ACC112 (cell line): ENCODE measurements at regions not wholly inside any gene's neighbourhood (a gene's known extent, or its start where the extent isn't known, plus 50 kb on each side); places are given as distances from the start of the nearest gene placed in this dataset.
"Not testable (repeated sequence)": the region's sequence is repeated elsewhere in the genome, so short reads cannot be mapped to it uniquely, and the experiment has no call there.

Source experiments
- H2AFZ ChIP-seq: fragments of 200-600 bp; sonication (generic); one replicate; pipeline ENCODE4 v1.6.0; 2017; ENCODE audit warnings: antibody characterized with exemption, low read length; ENCODE audit not compliant: unreplicated experiment
- H3K27ac ChIP-seq: fragments of 200-600 bp; sonication (generic); 2 replicates; pipeline ENCODE4 v1.5.1; 2014; ENCODE audit warnings: low read depth, mild to moderate bottlenecking, antibody characterized with exemption, low read length, moderate library complexity
- H3K27me3 ChIP-seq: fragments of 200-600 bp; sonication (generic); 2 replicates; pipeline ENCODE4 v1.6.1; 2014; ENCODE audit warnings: mild to moderate bottlenecking, antibody characterized with exemption, low read length, moderate library complexity, mixed read lengths; ENCODE audit not compliant: insufficient read depth
- H3K36me3 ChIP-seq: fragments of 200-600 bp; sonication (generic); 2 replicates; pipeline ENCODE4 v1.6.1; 2016; ENCODE audit warnings: mild to moderate bottlenecking, antibody characterized with exemption, low read length, moderate library complexity, mixed read lengths; ENCODE audit not compliant: insufficient read depth
- H3K4me1 ChIP-seq: fragments of 200-600 bp; sonication (generic); one replicate; pipeline ENCODE4 v1.6.1; 2016; ENCODE audit warnings: low read length, mixed read lengths; ENCODE audit not compliant: insufficient read depth, unreplicated experiment, control insufficient read depth
- H3K4me3 ChIP-seq: fragments of 200-600 bp; sonication (generic); 2 replicates; pipeline ENCODE4 v1.5.1; 2014; ENCODE audit warnings: mild to moderate bottlenecking, low read depth, low read length
- H3K79me2 ChIP-seq: fragments of 200-600 bp; sonication (generic); one replicate; pipeline ENCODE4 v1.6.0; 2016; ENCODE audit warnings: low read length; ENCODE audit not compliant: control insufficient read depth, unreplicated experiment, insufficient read depth

DNA sequence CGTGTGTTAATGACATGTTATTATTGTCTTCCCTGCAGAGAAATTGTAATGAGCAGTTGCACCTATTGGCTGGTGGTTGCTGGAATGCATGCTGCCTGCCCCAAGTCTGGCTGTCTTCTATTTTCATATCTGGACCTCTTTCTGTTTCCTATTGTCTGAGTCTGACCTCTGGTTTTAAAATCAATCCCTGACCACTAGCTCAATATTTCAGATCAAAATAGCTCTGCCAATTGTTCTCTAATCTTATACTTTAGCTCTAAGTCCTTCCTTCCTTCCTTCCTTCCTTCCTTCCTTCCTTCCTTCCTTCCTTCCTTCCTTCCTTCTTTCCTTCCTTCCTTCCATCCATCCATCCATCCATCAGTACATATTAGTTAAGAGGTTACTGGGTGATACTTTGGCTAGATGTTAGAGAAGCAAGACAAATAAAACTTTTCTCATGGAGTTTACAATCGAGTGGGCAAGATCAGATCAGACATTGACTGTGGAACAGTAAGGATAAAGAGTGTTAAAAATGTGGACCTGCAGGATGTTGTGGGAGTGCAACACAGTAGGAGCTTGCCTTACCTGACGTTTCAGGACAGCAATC lies 417.1 kb downstream of the SOCS6 start:
- no peak overlapping the region for H3K27ac ChIP-seq
- H3K4me3 ChIP-seq, result no peak overlapping the region
- no peaks in the 10 kb centered on the region for H3K36me3 ChIP-seq
- H2AFZ ChIP-seq, result no peak overlapping the region
- no peaks in the 10 kb centered on the region for H3K79me2 ChIP-seq
- no peaks in the 10 kb centered on the region for H3K27me3 ChIP-seq
- H3K4me1 ChIP-seq, result no peaks in the 10 kb centered on the region

DNA sequence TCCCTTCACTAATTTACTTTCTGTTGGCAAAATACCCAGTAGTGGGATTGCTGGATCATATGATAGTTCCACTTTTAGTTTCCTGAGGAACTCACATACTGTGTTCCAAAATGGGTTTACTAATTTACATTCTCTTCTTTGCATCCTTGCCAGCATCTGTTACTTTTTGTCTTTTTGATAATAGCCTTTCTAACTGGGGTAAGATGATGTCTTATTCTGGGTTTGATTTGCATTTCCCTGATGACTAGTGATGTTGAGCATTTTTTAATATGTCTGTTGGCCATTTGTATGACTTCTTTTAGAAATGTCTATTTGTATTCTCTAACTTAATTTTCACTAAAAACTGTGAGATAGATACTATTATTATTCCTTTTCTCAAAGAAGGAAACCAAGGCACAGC lies 411.7 kb downstream of the SOCS6 start:
- Histone ChIP-seq H3K27me3 (no peaks in the 10 kb centered on the region), H3K27ac (no peak overlapping the region), H3K36me3 (no peaks in the 10 kb centered on the region), H3K79me2 (no peaks in the 10 kb centered on the region), H3K4me1 (no peaks in the 10 kb centered on the region), H3K4me3 (no peak overlapping the region), H2AFZ (no peak overlapping the region)

DNA sequence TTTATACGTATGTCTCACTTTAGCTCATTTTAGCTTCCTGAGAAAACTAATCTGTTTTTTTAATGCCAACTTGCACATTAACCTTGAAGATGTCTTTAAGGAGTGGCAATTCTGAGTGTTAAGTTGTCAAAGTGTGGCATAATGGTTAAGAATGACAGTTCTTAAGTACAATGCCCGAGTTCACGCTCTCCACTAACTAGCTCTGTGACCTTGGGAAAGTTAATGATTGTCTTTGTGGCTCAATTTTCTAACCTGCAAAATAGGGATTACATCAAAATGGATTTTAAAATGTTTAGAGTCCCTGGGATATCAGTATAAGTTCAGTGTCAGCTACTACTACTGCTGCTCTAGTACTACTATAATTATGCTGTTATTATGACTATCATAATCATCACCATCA lies 409.7 kb downstream of the SOCS6 start:
- no peaks in the 10 kb centered on the region for H3K36me3 ChIP-seq
- H3K4me1 ChIP-seq, result no peaks in the 10 kb centered on the region
- no peaks in the 10 kb centered on the region for H3K79me2 ChIP-seq
- no peak overlapping the region for H3K4me3 ChIP-seq
- H3K27ac ChIP-seq, result no peak overlapping the region
- no peaks in the 10 kb centered on the region for H3K27me3 ChIP-seq
- H2AFZ ChIP-seq, result no peak overlapping the region

DNA sequence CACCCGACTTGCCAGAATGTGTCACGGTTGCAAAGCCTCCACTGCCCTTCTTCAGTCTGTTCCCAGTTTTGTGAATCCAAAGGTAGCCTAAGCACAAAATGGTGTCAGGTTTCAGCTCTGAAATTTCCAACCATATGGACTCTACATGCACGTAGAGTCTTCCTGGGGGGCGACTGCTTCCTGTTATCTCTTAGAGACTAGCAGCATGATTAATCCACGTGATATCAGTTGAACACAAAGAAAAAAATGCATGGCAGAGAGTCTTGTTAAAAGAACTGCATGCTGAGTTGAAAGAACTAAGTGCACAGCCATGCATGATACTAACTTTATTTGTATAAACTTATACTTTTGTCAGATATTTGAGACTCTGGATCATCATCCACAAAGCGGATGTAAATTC lies 404.4 kb downstream of the SOCS6 start:
- Histone ChIP-seq H3K4me3 (no peak overlapping the region), H3K4me1 (no peaks in the 10 kb centered on the region), H3K27ac (no peak overlapping the region), H3K36me3 (no peaks in the 10 kb centered on the region), H2AFZ (no peak overlapping the region), H3K79me2 (no peaks in the 10 kb centered on the region), H3K27me3 (no peaks in the 10 kb centered on the region)

DNA sequence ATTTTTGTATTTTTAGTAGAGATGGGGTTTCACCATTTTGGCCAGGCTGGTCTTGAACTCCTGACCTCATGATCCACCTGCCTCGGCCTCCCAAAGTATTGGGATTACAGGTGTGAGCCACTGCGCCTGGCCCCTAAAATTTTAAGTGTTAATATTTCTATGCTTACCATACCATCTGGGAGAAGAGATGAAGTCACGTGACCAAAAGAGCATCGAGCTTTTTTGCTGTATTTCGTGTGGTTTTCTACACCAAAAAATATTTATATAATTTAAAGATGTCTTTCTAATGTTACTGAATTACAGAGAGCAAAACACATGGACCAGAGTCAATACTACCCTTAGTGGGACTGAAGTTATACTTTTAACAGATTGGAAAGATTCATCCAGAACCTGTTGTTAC lies 400.9 kb downstream of the SOCS6 start:
- H3K4me3 ChIP-seq, H3K79me2 ChIP-seq, H3K27me3 ChIP-seq, H3K27ac ChIP-seq, H3K4me1 ChIP-seq, H3K36me3 ChIP-seq, H2AFZ ChIP-seq: not testable (repeated sequence)

DNA sequence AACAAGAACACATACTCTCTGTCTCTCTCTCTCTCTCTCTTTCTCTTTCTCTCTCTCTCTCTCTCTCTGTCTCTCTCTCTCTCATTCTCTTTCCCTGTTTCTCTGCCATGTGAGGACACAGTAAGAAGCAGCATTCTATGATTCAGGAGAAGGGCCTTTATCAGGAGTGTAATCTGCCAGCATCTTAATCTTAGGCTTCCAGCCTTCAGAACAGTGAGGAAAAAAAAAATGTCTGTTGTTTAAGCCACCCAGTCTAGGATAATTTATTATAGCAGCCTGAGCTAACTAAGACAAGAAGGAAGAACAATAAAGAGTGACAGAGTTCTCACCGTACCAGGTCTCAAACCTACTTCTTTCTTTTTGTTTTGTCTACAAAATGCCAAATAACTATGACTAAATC lies 399.4 kb downstream of the SOCS6 start:
- Histone ChIP-seq H3K79me2 (no peaks in the 10 kb centered on the region), H3K4me1 (no peaks in the 10 kb centered on the region), H3K27me3 (no peaks in the 10 kb centered on the region), H2AFZ (no peak overlapping the region), H3K36me3 (no peaks in the 10 kb centered on the region), H3K4me3 (no peak overlapping the region), H3K27ac (no peak overlapping the region)

DNA sequence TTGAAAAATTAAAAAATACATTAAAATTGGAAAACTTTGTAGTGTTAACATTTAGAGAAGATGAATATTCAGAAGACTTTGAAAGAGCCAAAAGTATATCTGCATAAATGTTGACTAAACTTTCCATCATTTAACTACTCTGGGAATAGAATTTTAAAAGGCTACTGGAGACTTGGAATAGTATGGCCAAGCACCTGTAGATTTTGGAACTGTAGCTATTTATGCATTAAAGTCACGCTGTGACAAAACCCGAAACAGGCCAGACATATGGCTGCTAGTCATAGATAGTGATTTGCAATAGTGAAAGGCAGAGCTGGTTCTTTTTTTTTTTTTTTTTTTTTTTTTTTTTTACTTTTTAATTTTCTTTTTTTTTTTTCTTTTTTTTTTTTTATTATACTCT lies 396.0 kb downstream of the SOCS6 start:
- Histone ChIP-seq H2AFZ (no peak overlapping the region), H3K27me3 (no peaks in the 10 kb centered on the region), H3K79me2 (no peaks in the 10 kb centered on the region), H3K27ac (no peak overlapping the region), H3K36me3 (no peaks in the 10 kb centered on the region), H3K4me1 (no peaks in the 10 kb centered on the region), H3K4me3 (no peak overlapping the region)

DNA sequence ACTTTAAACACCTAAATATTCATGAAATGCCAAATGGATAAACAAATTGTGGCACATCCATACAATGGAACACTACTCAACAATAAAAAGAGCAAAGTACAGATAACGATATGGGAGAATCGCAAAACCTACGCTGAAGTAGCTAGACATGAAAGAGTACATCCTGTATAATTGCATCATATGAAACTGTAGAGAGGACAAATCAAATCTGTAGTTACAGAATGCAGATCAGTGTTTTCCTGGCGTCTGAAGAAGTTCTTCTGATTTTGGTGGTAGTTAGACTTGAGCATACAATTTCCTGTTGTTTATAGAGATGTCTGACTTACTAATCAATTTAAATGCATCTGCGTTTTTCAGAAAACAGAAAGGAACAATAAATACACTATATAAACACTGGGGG lies 394.4 kb downstream of the SOCS6 start:
- H3K27me3 ChIP-seq, result no peaks in the 10 kb centered on the region
- no peaks in the 10 kb centered on the region for H3K4me1 ChIP-seq
- no peak overlapping the region for H3K27ac ChIP-seq
- H2AFZ ChIP-seq, result no peak overlapping the region
- no peak overlapping the region for H3K4me3 ChIP-seq
- no peaks in the 10 kb centered on the region for H3K79me2 ChIP-seq
- no peaks in the 10 kb centered on the region for H3K36me3 ChIP-seq

DNA sequence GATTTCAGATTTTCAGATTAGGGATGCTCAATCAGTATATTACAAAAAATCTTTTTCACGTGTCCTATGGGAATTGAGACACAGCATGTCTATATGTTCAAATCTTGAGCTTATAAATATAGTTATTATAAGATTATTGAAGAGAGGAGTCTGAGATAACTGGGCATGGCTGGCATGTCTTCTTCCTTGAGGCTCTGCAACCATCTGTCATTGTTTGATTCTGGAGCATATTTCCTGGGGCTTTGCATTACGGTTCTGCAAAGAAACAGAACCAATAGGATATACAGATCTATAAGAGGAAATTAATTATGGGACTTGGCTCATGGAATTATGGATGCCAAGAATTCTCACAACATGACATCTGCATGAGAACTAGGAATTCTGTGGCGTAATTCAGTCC lies 386.1 kb downstream of the SOCS6 start:
- H3K79me2 ChIP-seq, result no peaks in the 10 kb centered on the region
- no peaks in the 10 kb centered on the region for H3K4me1 ChIP-seq
- H3K27me3 ChIP-seq, result no peaks in the 10 kb centered on the region

DNA sequence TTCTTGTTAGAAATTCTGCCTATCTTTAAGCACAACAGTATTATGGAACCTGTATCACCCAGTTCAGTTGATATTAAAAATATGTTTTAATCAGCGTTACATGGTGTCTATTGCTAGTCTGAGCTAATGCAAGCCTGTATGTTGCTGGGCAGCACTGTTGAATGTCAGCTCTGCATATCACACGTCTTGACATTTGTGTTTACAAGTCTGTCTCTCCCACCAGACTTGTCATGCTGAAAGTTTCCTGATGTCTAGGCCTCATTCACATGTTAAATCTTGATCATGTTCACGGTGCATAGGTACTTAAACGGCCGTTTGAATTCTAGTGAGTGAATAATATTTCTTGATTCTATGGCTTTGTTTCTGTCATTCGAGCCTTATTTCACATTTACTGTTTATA lies 385.0 kb downstream of the SOCS6 start:
- H3K79me2 ChIP-seq, result no peaks in the 10 kb centered on the region
- H2AFZ ChIP-seq, result no peak overlapping the region
- H3K4me1 ChIP-seq, result no peaks in the 10 kb centered on the region
- no peaks in the 10 kb centered on the region for H3K36me3 ChIP-seq
- H3K27ac ChIP-seq, result no peak overlapping the region
- no peak overlapping the region for H3K4me3 ChIP-seq
- no peaks in the 10 kb centered on the region for H3K27me3 ChIP-seq

More for the DNA sequence above, 386.1 kb downstream of the SOCS6 start:
- no peak overlapping the region for H2AFZ ChIP-seq
- no peaks in the 10 kb centered on the region for H3K36me3 ChIP-seq
- H3K27ac ChIP-seq, result no peak overlapping the region
- H3K4me3 ChIP-seq, result no peak overlapping the region

DNA sequence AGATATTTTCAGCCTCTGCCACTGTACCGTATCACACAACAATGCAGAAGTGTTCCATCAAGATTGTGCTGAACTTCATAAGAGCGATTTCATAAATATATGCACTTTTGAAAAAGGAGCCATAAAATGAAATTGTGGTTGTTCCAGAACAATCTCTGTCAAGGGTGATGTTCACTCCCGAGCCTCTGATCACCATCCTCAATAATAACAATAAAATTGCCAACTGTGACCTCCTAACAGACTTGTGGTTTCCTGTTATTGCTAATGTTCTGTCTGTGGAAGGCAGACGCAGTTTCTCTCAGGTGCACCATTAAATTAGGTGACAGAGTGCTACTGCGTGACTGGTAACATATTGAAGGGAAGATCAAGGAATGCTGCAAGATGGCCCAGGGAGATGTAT lies 383.7 kb downstream of the SOCS6 start:
- H3K4me3 ChIP-seq, result no peak overlapping the region
- no peaks in the 10 kb centered on the region for H3K4me1 ChIP-seq
- no peaks in the 10 kb centered on the region for H3K79me2 ChIP-seq
- H2AFZ ChIP-seq, result no peak overlapping the region
- H3K36me3 ChIP-seq, result no peaks in the 10 kb centered on the region
- H3K27ac ChIP-seq, result no peak overlapping the region
- no peaks in the 10 kb centered on the region for H3K27me3 ChIP-seq
